ENCODE measurements at regions not wholly inside any gene's neighbourhood (a gene's known extent, or its start where the extent isn't known, plus 50 kb on each side); places are given as distances from the start of the nearest gene placed in this dataset.

DNA sequence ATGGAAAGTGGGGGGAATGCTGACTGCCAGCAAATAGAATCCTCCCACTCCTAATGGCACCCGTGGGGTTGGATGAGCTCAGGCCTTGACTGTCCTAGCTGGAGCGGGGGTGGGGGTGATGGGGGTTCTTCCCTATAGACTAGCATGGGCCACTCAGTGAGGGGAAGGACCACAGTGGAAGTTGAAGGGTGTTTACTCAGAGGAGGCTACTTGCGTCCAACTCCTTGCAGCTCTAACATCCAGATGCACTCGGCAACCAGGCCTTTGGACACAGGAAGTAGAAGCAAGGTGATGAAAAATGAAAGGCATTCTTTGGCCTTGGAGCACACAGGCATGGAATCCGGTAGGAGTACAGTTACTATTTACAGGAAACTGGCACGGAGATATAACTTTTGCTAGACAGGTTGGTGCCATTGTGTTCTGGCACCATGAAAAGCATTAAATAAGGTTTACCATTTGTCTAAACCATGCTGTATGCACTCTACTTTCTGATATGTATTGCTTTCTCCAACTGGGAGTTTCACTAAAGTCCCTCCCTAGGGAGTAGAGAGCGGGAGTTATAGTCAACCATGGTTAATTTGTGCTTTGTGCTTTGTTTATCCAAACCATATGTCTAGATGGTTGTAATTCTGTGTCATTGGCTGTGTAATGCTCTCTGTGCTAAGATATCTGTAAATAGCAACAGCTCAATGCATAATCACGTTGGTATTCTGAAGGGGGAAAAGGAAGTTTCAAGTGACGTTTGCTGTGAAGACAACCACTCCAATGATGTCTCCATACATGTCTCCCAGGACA, 125.3 kb downstream of the TSHZ3 start:
- H3K36me3 Mint-ChIP-seq (ENCODE audit: low read depth), result no peaks in the 10 kb centered on the region
- peaks cover 21% of the 10 kb centered on the region for H3K4me1 Mint-ChIP-seq
- ChIA-PET POLR2A (no interaction called here), CTCF (no interaction called here)
- H3K9me3 Mint-ChIP-seq, result peaks cover 11% of the 10 kb centered on the region
- H3K4me3 Mint-ChIP-seq, result no peak overlapping the region
- peaks cover 2% of the 10 kb centered on the region for H3K27me3 Mint-ChIP-seq
- no peak overlapping the region for H3K27ac Mint-ChIP-seq
- DNase-seq, result no peak

DNA sequence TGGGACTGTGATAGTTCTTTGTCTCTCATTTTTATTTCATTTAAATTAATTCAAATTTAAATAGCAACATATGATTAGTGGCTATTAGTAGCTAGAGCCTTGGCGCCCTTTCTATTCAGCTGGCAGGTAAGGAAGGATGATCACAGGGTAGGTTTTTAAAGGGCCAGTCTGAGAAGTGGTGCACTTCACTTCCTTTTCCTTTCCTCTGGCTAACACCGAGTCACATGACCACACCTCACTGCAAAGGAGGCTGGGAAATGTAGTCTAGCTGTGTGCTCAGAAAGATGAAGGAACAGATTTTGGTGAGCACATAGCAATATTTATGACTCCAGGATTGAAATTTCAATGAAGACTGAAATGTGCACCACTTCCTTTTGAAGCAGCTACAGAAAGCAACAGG, 128.7 kb downstream of the TSHZ3 start:
- H3K9me3 Mint-ChIP-seq, result peaks cover 11% of the 10 kb centered on the region
- no peaks in the 10 kb centered on the region for H3K27me3 Mint-ChIP-seq
- H3K4me3 Mint-ChIP-seq, result no peak overlapping the region
- peaks cover 21% of the 10 kb centered on the region for H3K4me1 Mint-ChIP-seq
- no peaks in the 10 kb centered on the region for H3K36me3 Mint-ChIP-seq (ENCODE audit: low read depth)
- no peak overlapping the region for H3K27ac Mint-ChIP-seq
- CTCF ChIA-PET, result no interaction called here
- peak; percentile 58 for DNase-seq
- POLR2A ChIA-PET, result no interaction called here

DNA sequence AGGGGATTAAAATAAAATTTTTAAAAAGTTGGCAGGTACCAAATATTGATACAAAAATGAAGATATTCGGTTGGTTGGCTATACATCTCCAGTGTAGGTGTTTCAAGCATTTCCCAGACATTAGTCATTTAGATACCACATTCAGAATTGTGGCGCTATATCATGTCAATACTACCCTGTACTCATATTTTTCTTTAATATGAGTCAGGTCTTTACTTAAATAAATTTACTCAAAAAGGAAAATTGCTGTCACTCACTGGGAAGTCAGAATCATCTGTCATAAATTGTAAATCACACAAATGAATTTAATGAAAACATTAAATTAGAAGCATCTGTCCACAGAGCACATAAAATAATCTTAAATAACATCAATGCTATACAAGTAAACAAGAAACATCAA, 134.2 kb downstream of the TSHZ3 start:
- peaks cover 25% of the 10 kb centered on the region for H3K4me1 Mint-ChIP-seq
- peaks cover 11% of the 10 kb centered on the region for H3K9me3 Mint-ChIP-seq
- DNase-seq, result no peak
- H3K27me3 Mint-ChIP-seq, result no peaks in the 10 kb centered on the region
- ChIA-PET CTCF (no interaction called here), POLR2A (interaction anchor here (0.7 kb wide), 1 partner anchor 125 kb away, joined by 3 read pairs; no protein-coding TSS in a partner anchor)
- peak overlapping the region; percentile 92 for H3K27ac Mint-ChIP-seq
- no peak overlapping the region for H3K4me3 Mint-ChIP-seq
- peaks cover 17% of the 10 kb centered on the region for H3K36me3 Mint-ChIP-seq (ENCODE audit: low read depth)

DNA sequence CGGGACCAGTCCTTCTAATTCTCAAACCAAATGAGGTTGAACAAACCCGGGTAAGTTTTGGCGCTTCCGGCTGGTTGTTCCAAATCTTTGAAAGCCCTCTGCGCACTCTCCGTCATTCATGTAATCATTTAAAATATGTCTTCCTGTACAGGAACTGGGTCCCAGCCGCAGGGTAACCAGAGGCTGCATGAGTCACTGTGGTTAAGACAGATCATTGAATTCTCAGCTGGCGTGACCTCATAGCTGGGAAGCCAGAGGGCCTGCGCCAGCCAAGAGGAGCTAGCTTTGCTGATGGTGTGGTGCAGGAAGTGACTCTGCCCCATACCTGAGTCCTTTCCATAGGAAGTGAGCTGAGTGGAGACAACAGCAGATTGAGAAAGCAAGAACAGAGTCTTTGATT, 135.2 kb downstream of the TSHZ3 start:
- peak; percentile 96 for DNase-seq
- Mint-ChIP-seq H3K9me3 (peaks cover 9% of the 10 kb centered on the region), H3K4me1 (peaks cover 26% of the 10 kb centered on the region), H3K27me3 (no peaks in the 10 kb centered on the region), H3K27ac (peak overlapping the region; percentile 92), H3K36me3 (ENCODE audit: low read depth) (peaks cover 17% of the 10 kb centered on the region), H3K4me3 (peak overlapping the region; percentile 50)
- CTCF ChIA-PET, result interaction anchor here (0.7 kb wide), 1 partner anchor 9 kb away, joined by 3 read pairs; no protein-coding TSS in a partner anchor
- POLR2A ChIA-PET, result interaction anchor here (0.7 to 1.5 kb wide), 3 partner anchors 9 to 136 kb away, joined by 3 to 4 read pairs (median 3); partner anchors contain the start of gene TSHZ3

DNA sequence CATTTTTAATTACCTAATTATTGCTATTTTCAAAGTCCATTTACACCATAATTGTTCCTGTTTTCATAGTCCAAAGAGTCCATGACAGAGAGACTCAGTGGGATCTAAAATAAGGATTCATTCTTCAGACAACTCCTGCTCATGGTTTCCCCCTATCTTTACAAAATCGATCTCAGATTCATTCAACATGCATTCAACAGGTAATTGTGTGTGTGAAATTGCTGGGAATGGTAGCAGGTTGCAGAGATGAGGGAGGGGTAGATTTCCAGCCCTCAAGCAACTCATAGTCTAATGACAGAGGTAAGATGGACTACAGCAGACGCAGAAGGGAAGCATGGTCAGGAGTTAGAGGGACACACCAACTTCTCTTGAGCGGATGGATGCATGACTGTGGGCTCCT, 138.1 kb downstream of the TSHZ3 start:
- peaks cover 26% of the 10 kb centered on the region for H3K4me1 Mint-ChIP-seq
- peaks cover 17% of the 10 kb centered on the region for H3K36me3 Mint-ChIP-seq (ENCODE audit: low read depth)
- ChIA-PET CTCF (no interaction called here), POLR2A (no interaction called here)
- peaks cover 2% of the 10 kb centered on the region for H3K27me3 Mint-ChIP-seq
- no peak overlapping the region for H3K4me3 Mint-ChIP-seq
- H3K9me3 Mint-ChIP-seq, result peaks cover 9% of the 10 kb centered on the region
- H3K27ac Mint-ChIP-seq, result no peak overlapping the region
- DNase-seq, result no peak

DNA sequence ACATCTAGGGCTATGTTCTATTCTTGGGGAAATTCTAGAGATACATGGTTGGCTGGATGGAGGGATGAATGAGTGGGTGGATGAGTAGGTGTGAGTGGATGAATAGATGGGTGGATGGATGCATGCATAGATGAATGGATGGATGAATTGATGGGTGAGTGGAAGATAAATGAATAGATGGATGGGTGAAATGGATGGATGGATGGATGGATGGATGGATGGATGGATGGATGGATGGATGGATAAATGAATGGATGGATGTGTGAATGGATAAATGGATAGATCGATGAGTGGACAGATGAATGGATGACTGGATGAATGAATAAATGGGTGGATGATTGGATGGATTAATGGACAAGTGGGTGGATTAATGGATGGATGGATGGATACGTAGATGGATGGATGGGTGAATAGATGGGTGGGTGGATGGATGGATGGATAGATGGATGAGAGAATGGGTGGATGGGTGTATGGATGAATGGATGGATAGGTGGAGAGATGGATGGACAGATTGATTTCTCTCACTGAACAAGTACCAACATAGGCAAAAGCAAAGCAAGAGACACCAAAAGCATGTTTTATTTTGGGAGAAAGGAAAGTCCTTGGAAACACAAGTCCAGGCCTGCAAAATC, 143.2 kb downstream of the TSHZ3 start:
- DNase-seq, result no peak
- Mint-ChIP-seq H3K27me3 (peaks cover 28% of the 10 kb centered on the region), H3K4me3 (no peak overlapping the region), H3K4me1 (peaks cover 4% of the 10 kb centered on the region), H3K36me3 (ENCODE audit: low read depth) (no peaks in the 10 kb centered on the region), H3K9me3 (peaks cover 3% of the 10 kb centered on the region), H3K27ac (no peak overlapping the region)
- ChIA-PET POLR2A (no interaction called here), CTCF (no interaction called here)

DNA sequence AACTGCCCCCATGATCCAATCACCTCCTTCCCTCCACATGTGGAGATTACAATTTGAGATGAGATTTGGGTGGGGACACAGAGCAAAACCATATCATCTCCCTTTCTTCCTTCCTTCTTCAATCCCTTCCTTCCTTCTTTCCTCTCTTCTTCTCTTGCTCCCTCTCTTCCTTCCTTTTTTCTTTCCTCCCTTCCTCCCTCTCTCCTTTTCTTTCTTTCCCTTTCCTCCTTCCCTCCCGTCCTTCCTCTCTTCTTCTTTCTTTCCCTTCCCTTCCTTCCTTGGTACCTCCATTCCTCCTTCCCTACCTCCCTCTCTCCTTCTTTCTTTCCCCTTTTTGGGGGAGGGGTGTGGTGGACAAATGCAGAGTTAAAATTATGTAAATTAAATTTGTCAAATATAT, 145.1 kb downstream of the TSHZ3 start:
- Mint-ChIP-seq H3K4me1 (no peaks in the 10 kb centered on the region), H3K27ac (no peak overlapping the region), H3K27me3 (peaks cover 32% of the 10 kb centered on the region), H3K4me3 (no peak overlapping the region), H3K36me3 (ENCODE audit: low read depth) (no peaks in the 10 kb centered on the region), H3K9me3 (peaks cover 3% of the 10 kb centered on the region)
- CTCF ChIA-PET, result no interaction called here
- POLR2A ChIA-PET, result no interaction called here
- no peak for DNase-seq

DNA sequence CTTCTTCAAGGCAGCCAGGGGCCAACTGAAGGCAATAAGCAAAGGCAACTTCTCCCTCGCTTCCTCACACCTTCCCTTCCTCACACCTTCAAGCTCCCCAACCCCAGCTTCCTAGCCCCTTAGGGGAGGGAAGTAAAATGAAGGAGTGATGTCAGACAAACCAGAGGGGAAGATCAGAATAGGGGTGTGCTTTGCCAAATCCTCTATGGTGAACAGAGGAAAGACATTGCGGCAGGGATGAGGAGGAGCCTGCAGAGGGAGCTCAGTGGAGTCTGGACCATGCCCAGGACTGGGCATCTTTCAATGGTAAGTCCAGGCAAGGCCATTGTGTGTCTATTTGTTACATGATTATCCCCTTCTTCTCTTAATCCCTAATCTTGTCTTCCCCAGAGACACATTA, 164.0 kb downstream of the TSHZ3 start:
- no peak overlapping the region for H3K27ac Mint-ChIP-seq
- H3K27me3 Mint-ChIP-seq, result peaks cover 18% of the 10 kb centered on the region
- no peak overlapping the region for H3K4me3 Mint-ChIP-seq
- ChIA-PET CTCF (no interaction called here), POLR2A (no interaction called here)
- H3K9me3 Mint-ChIP-seq, result peaks cover 3% of the 10 kb centered on the region
- H3K4me1 Mint-ChIP-seq, result no peaks in the 10 kb centered on the region
- H3K36me3 Mint-ChIP-seq (ENCODE audit: low read depth), result no peaks in the 10 kb centered on the region
- DNase-seq, result no peak

DNA sequence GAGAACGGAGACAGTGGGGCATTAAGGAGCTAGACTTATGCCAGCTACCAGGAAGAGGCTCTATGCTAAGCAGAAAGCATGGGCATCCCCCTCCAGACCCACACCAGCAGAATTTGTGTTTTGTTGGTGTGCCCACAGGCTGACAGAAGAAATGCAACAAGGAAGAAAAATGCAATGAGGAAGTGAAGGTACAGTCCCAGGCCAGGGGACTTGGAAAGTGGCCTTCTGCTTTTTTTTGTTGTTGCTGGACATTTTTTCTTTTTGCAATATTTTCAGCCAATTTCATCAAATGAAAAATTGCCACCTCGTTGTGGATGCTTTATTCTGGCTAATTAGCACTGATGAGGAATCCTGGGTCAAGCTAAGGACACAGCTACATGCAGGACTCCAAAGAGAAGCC, 167.7 kb downstream of the TSHZ3 start:
- no peaks in the 10 kb centered on the region for H3K4me1 Mint-ChIP-seq
- ChIA-PET POLR2A (no interaction called here), CTCF (no interaction called here)
- H3K4me3 Mint-ChIP-seq, result no peak overlapping the region
- peaks cover 7% of the 10 kb centered on the region for H3K27me3 Mint-ChIP-seq
- H3K9me3 Mint-ChIP-seq, result no peaks in the 10 kb centered on the region
- no peaks in the 10 kb centered on the region for H3K36me3 Mint-ChIP-seq (ENCODE audit: low read depth)
- DNase-seq, result no peak
- H3K27ac Mint-ChIP-seq, result no peak overlapping the region

DNA sequence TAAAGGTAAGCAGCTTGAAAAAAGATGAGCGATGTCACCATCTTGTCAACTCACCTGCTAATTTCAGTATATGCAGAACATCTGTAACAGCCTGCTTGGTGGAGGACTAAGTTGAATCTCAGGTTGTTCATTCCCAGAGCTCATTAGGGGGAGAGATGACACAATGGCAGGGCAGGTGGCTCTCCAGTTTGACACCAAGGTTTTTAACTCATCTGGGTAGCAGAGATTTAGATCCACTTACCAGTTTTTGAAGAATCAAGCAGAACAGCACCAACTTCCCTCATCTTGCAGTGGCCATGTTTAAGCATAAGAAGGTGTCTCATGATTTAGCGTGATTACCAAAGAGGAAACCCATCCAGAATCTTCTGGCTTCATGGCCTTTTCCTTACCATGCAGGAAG, 168.3 kb downstream of the TSHZ3 start:
- no peaks in the 10 kb centered on the region for H3K9me3 Mint-ChIP-seq
- ChIA-PET POLR2A (no interaction called here), CTCF (no interaction called here)
- H3K36me3 Mint-ChIP-seq (ENCODE audit: low read depth), result no peaks in the 10 kb centered on the region
- peaks cover 5% of the 10 kb centered on the region for H3K27me3 Mint-ChIP-seq
- no peak overlapping the region for H3K4me3 Mint-ChIP-seq
- no peak overlapping the region for H3K27ac Mint-ChIP-seq
- DNase-seq, result no peak
- no peaks in the 10 kb centered on the region for H3K4me1 Mint-ChIP-seq

DNA sequence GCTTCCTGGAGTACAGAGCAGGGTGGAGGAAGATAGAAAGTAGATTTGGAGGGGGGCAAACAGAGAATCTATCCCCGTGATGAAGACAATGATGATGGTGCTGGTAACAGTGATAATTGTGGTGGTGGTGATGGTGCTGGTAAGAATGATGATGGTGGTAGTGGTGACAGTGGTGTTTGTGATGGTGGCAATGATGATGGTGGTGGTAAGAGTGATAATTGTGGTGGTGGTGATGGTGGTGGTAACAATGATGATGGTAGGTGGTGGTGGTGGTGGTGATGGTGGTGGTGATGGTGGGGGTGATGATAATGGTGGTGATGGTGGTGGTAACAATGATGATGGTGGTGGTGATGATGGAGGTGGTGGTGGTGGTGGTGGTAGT, 169.8 kb downstream of the TSHZ3 start:
- Mint-ChIP-seq H3K4me3 (no peak overlapping the region), H3K27me3 (peaks cover 5% of the 10 kb centered on the region), H3K9me3 (no peaks in the 10 kb centered on the region), H3K4me1 (no peaks in the 10 kb centered on the region), H3K36me3 (ENCODE audit: low read depth) (no peaks in the 10 kb centered on the region), H3K27ac (no peak overlapping the region)
- ChIA-PET CTCF (no interaction called here), POLR2A (no interaction called here)
- no peak for DNase-seq

DNA sequence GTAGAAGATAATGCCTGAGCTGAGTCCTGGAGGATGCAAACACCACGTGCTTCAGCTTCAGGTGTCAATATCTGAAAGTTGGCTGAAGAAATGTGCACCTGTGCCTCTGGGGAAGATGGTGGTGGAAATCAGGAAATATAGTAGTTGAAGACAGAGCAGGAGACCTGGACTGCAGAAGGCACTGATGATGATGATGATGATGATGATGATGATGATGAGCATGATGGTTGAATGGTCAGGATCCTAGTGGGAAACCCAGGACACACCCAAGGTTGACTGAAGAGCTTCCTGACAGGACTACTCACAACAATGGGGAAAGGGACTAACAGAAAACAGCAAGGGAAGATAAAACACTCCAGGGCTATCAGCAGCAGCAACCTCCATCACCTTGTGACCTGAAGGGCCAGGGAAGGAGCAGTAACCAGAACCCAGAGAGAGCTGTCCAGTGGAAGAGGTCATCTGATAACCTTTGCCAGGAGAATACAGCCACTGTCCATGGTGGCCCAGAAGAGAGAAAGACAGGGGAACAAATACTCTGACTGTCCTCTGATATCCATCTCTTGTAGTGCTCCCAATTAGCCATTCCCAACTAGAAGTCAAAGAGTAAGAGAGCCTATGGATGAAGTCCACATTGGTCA, 170.3 kb downstream of the TSHZ3 start:
- H3K27me3 Mint-ChIP-seq, result peaks cover 5% of the 10 kb centered on the region
- no peaks in the 10 kb centered on the region for H3K4me1 Mint-ChIP-seq
- ChIA-PET CTCF (no interaction called here), POLR2A (no interaction called here)
- DNase-seq, result no peak
- no peaks in the 10 kb centered on the region for H3K36me3 Mint-ChIP-seq (ENCODE audit: low read depth)
- no peak overlapping the region for H3K27ac Mint-ChIP-seq
- no peak overlapping the region for H3K4me3 Mint-ChIP-seq
- no peaks in the 10 kb centered on the region for H3K9me3 Mint-ChIP-seq

DNA sequence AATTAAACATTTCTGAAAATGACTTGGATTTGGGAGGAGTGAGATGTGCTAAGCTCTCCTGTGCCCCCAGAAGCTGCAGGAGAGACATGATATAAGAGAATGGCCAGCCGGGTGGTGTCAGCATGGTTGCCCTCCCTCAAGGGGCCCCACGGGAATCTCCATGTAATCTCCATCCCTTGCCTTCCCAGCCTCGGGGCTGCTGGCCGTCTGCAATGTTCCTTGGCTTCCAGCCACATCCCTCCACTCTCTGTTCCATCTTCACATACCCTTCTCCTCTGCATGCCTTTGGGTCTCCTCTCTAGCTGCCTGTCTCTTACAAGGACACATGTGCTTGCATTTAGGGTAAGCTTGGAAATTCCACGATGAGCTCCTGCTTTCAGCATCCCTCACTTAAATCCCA, 172.0 kb downstream of the TSHZ3 start:
- POLR2A ChIA-PET, result no interaction called here
- H3K4me1 Mint-ChIP-seq, result no peaks in the 10 kb centered on the region
- H3K27me3 Mint-ChIP-seq, result peaks cover 2% of the 10 kb centered on the region
- CTCF ChIA-PET, result no interaction called here
- H3K9me3 Mint-ChIP-seq, result no peaks in the 10 kb centered on the region
- no peak overlapping the region for H3K4me3 Mint-ChIP-seq
- H3K36me3 Mint-ChIP-seq (ENCODE audit: low read depth), result no peaks in the 10 kb centered on the region
- no peak for DNase-seq
- no peak overlapping the region for H3K27ac Mint-ChIP-seq
